Right lung (tissue), 2 donors: ENCODE measurements at regions not wholly inside any gene's neighbourhood (a gene's known extent, or its start where the extent isn't known, plus 50 kb on each side); places are given as distances from the start of the nearest gene placed in this dataset.

Source experiments
- DNase-seq, 2 donors: peaks; one replicate each; pipeline ENCODE4 v3.0.0-alpha.2; 2013

- peak; percentile 17 to 25 for DNase-seq
Measured at GRCh38 chr13:111474136-111475002, 153.9 kb downstream of the TEX29 start.

GRCh38 chr13:111475488-111475887 lies 155.0 kb downstream of the TEX29 start:
- no peak for DNase-seq

- no peak for DNase-seq
Measured at GRCh38 chr13:111476197-111476596, 155.8 kb downstream of the TEX29 start.

- no peak for DNase-seq
Measured at GRCh38 chr13:111479412-111479811, 159.0 kb downstream of the TEX29 start.

GRCh38 chr13:111480503-111480902 lies 160.1 kb downstream of the TEX29 start:
- no peak for DNase-seq

- no peak for DNase-seq
Measured at GRCh38 chr13:111480976-111481375, 160.5 kb downstream of the TEX29 start.

- DNase-seq, result no peak
Measured at GRCh38 chr13:111482126-111482525, 161.7 kb downstream of the TEX29 start.

GRCh38 chr13:111482806-111483620 lies 162.6 kb downstream of the TEX29 start:
- DNase-seq, result no peak

- DNase-seq, result no peak
Measured at GRCh38 chr13:111483621-111483987, 163.2 kb downstream of the TEX29 start.

- DNase-seq, result no peak
Measured at GRCh38 chr13:111484141-111484925, 163.9 kb downstream of the TEX29 start.

- DNase-seq, result no peak
Measured at GRCh38 chr13:111484959-111485358, 164.5 kb downstream of the TEX29 start.

GRCh38 chr13:111485491-111486250 lies 165.2 kb downstream of the TEX29 start:
- DNase-seq, result no peak

GRCh38 chr13:111486331-111486730 lies 165.9 kb downstream of the TEX29 start:
- DNase-seq, result no peak

- no peak for DNase-seq
Measured at GRCh38 chr13:111486801-111487200, 166.4 kb downstream of the TEX29 start.

- DNase-seq, result no peak
Measured at GRCh38 chr13:111488486-111489132, 168.2 kb downstream of the TEX29 start.

- DNase-seq, result no peak
Measured at GRCh38 chr13:111489301-111489700, 168.9 kb downstream of the TEX29 start.

GRCh38 chr13:111490611-111491010 lies 170.2 kb downstream of the TEX29 start:
- DNase-seq, result no peak

GRCh38 chr13:111491021-111491420 lies 170.6 kb downstream of the TEX29 start:
- no peak for DNase-seq

GRCh38 chr13:111491659-111492058 lies 171.2 kb downstream of the TEX29 start:
- DNase-seq, result no peak

GRCh38 chr13:111492341-111492950 lies 172.0 kb downstream of the TEX29 start:
- no peak for DNase-seq
